ENCODE measurements at regions not wholly inside any gene's neighbourhood (a gene's known extent, or its start where the extent isn't known, plus 50 kb on each side); places are given as distances from the start of the nearest gene placed in this dataset.

- no peak overlapping the region for H3K27ac ChIP-seq
- 83% methylated on average over 5 of the region's 5 CpGs for WGBS
- no peak for DNase-seq (ENCODE audit: low spot score)
- H3K4me3 ChIP-seq = no peak overlapping the region
- H3K4me1 ChIP-seq (replicated peaks) = no peaks in the 10 kb centered on the region
- intact Hi-C loops (cut with DNase I) = no loop called here
- H3K27me3 ChIP-seq (replicated peaks; ENCODE audit: insufficient read depth) = no peaks in the 10 kb centered on the region
- TF ChIP-seq POLR2AphosphoS5 (IDR thresholded peaks at IDR 0.05) = no peak
- no peak for TF ChIP-seq CTCF (IDR thresholded peaks at IDR 0.05)
- no peaks in the 10 kb centered on the region for H3K36me3 ChIP-seq
- H3K9me3 ChIP-seq = no peaks in the 10 kb centered on the region
Measured at GRCh38 chr2:158011055-158011771, 90.5 kb upstream of the UPP2 start.

- H3K9me3 ChIP-seq = no peaks in the 10 kb centered on the region
- H3K36me3 ChIP-seq = no peaks in the 10 kb centered on the region
- H3K4me3 ChIP-seq = no peak overlapping the region
- intact Hi-C loops (cut with DNase I) = loop anchor here (5.0 kb wide), 1 partner anchor 232 kb away; no protein-coding TSS in a partner anchor
- TF ChIP-seq CTCF (IDR thresholded peaks at IDR 0.05) (no peak), POLR2A (IDR thresholded peaks at IDR 0.05) (no peak), POLR2AphosphoS5 (IDR thresholded peaks at IDR 0.05) (no peak)
- no peaks in the 10 kb centered on the region for H3K27me3 ChIP-seq (replicated peaks; ENCODE audit: insufficient read depth)
- no peaks in the 10 kb centered on the region for H3K4me1 ChIP-seq (replicated peaks)
- DNase-seq (ENCODE audit: low spot score) = no peak
- H3K27ac ChIP-seq = no peak overlapping the region
- 62% methylated on average over 4 of the region's 4 CpGs for WGBS
Measured at GRCh38 chr2:158009399-158009798, 92.3 kb upstream of the UPP2 start.

- 88% methylated on average over 9 of the region's 9 CpGs for WGBS
- H3K36me3 ChIP-seq = no peaks in the 10 kb centered on the region
- intact Hi-C loops (cut with DNase I) = loop anchor here (5.0 kb wide), 1 partner anchor 230 kb away; no protein-coding TSS in a partner anchor
- H3K4me1 ChIP-seq (replicated peaks) = no peaks in the 10 kb centered on the region
- DNase-seq (ENCODE audit: low spot score) = no peak
- TF ChIP-seq POLR2A (IDR thresholded peaks at IDR 0.05) (no peak), POLR2AphosphoS5 (IDR thresholded peaks at IDR 0.05) (no peak), CTCF (IDR thresholded peaks at IDR 0.05) (no peak)
- H3K27me3 ChIP-seq (replicated peaks; ENCODE audit: insufficient read depth) = no peaks in the 10 kb centered on the region
- H3K27ac ChIP-seq = no peak overlapping the region
- no peaks in the 10 kb centered on the region for H3K9me3 ChIP-seq
- H3K4me3 ChIP-seq = no peak overlapping the region
Measured at GRCh38 chr2:158006961-158007719, 94.5 kb upstream of the UPP2 start.

GRCh38 chr2:158004126-158004764 is 97.4 kb upstream of the UPP2 start:
- whole genome bisulfite sequencing = 55% methylated on average over 8 of the region's 8 CpGs
- no peak for TF ChIP-seq CTCF (IDR thresholded peaks at IDR 0.05)
- TF ChIP-seq POLR2AphosphoS5 (IDR thresholded peaks at IDR 0.05) = no peak
- no peak for TF ChIP-seq POLR2A (IDR thresholded peaks at IDR 0.05)
- DNase-seq (ENCODE audit: low spot score) = no peak
- intact Hi-C loops (cut with DNase I) = no loop called here
- Histone ChIP-seq H3K9me3 (no peaks in the 10 kb centered on the region), H3K4me3 (no peak overlapping the region), H3K27me3 (replicated peaks; ENCODE audit: insufficient read depth) (no peaks in the 10 kb centered on the region), H3K36me3 (no peaks in the 10 kb centered on the region), H3K27ac (no peak overlapping the region), H3K4me1 (replicated peaks) (no peaks in the 10 kb centered on the region)

Data from prostate gland (tissue), 2 donors.